K562 (cell line): ENCODE measurements at regions not wholly inside any gene's neighbourhood (a gene's known extent, or its start where the extent isn't known, plus 50 kb on each side); places are given as distances from the start of the nearest gene placed in this dataset.
A peak's percentile ranks its signal among the peaks of the same experiment; 100 is the strongest.

Experiments used
- ARID1B ChIP-seq: fragments of 450-650 bp; IDR thresholded peaks from 2 replicates; pipeline ENCODE4 v1.6.1; 2016; ENCODE audit warnings: antibody characterized with exemption, mild to moderate bottlenecking, inconsistent platforms
- ARID2 ChIP-seq: fragments of 450-650 bp; IDR thresholded peaks from 2 replicates; pipeline ENCODE4 v1.6.1; 2017; ENCODE audit warnings: antibody characterized with exemption, mild to moderate bottlenecking
- BCL6 ChIP-seq: fragments of 250-450 bp; sonication (Bioruptor Pico); IDR thresholded peaks from 2 replicates; pipeline ENCODE4 v1.4.0; 2020
- BRF2 ChIP-seq: IDR thresholded peaks from 3 replicates; pipeline ENCODE4 v1.6.1; 2011; ENCODE audit warnings: borderline replicate concordance, mild to moderate bottlenecking; ENCODE audit not compliant: insufficient read length, insufficient read depth
- CBFB ChIP-seq: sonication (generic); formaldehyde crosslinking; IDR thresholded peaks from 2 replicates; pipeline ENCODE4 v1.4.0; 2020; ENCODE audit warnings: mild to moderate bottlenecking, missing genetic modification reagents
- CBX2 ChIP-seq: fragments of 200-600 bp; sonication (generic); IDR thresholded peaks from one replicate; pipeline ENCODE4 v1.6.1; 2012; ENCODE audit warnings: mild to moderate bottlenecking, low read length, inconsistent platforms; ENCODE audit not compliant: insufficient read depth, poor library complexity, severe bottlenecking
- EP400 ChIP-seq: fragments of 450-650 bp; IDR thresholded peaks from 2 replicates; pipeline ENCODE4 v1.6.1; 2017; ENCODE audit warnings: antibody characterized with exemption, mild to moderate bottlenecking, moderate library complexity
- EWSR1 ChIP-seq: fragments of 450-650 bp; IDR thresholded peaks from 2 replicates; pipeline ENCODE4 v1.6.1; 2018; ENCODE audit warnings: borderline replicate concordance, mild to moderate bottlenecking, low read depth, moderate library complexity; ENCODE audit not compliant: partially characterized antibody
- KDM1A ChIP-seq, 2 experiments: fragments of 450-650 bp; IDR thresholded peaks; 2 replicates each; pipeline ENCODE4 v1.6.1; 2016; ENCODE audit warnings: mild to moderate bottlenecking in 2 of 2
- LEF1 ChIP-seq: fragments of 450-650 bp; IDR thresholded peaks from 2 replicates; pipeline ENCODE4 v1.6.1; 2016; ENCODE audit warnings: mild to moderate bottlenecking
- MEF2A ChIP-seq: IDR thresholded peaks from 2 replicates; pipeline ENCODE4 v1.6.1; 2011; ENCODE audit warnings: low read depth, mild to moderate bottlenecking, low read length, moderate library complexity; ENCODE audit not compliant: control insufficient read depth
- MIER1 ChIP-seq: fragments of 450-650 bp; IDR thresholded peaks from 2 replicates; pipeline ENCODE4 v1.6.1; 2016; ENCODE audit warnings: antibody characterized with exemption, mild to moderate bottlenecking, low read depth
- MTA2 ChIP-seq: fragments of 450-650 bp; IDR thresholded peaks from 2 replicates; pipeline ENCODE4 v1.6.1; 2016; ENCODE audit warnings: low read depth
- NCOA1 ChIP-seq: fragments of 450-650 bp; IDR thresholded peaks from 2 replicates; pipeline ENCODE4 v1.6.1; 2016; ENCODE audit warnings: low read depth
- POLR2B ChIP-seq: fragments of 450-650 bp; IDR thresholded peaks from 2 replicates; pipeline ENCODE4 v1.6.1; 2018; ENCODE audit warnings: low read depth; ENCODE audit not compliant: partially characterized antibody
- PRPF4 ChIP-seq: fragments of 200-400 bp; formaldehyde crosslinking; IDR thresholded peaks from one replicate; pipeline ENCODE4 v1.6.1; 2017; ENCODE audit warnings: low read length, low read depth, mild to moderate bottlenecking; ENCODE audit not compliant: insufficient read depth, poor library complexity, severe bottlenecking
- PTRF ChIP-seq: fragments of 450-650 bp; IDR thresholded peaks from 2 replicates; pipeline ENCODE4 v1.6.1; 2016; ENCODE audit warnings: mild to moderate bottlenecking, missing genetic modification characterization, missing compliant biosample characterization
- RBM25 ChIP-seq: fragments of 200-400 bp; formaldehyde crosslinking; IDR thresholded peaks from 2 replicates; pipeline ENCODE4 v1.6.1; 2018; ENCODE audit warnings: low read length, low read depth, moderate library complexity; ENCODE audit not compliant: severe bottlenecking
- SIRT6 ChIP-seq: IDR thresholded peaks from one replicate; pipeline ENCODE4 v1.6.1; 2012; ENCODE audit warnings: low read depth, mild to moderate bottlenecking, control low read depth, inconsistent platforms, low read length, moderate library complexity
- SMARCA4 ChIP-seq: fragments of 450-650 bp; IDR thresholded peaks from 2 replicates; pipeline ENCODE4 v1.6.1; 2016
- SRSF7 ChIP-seq: fragments of 200-400 bp; formaldehyde crosslinking; optimal IDR thresholded peaks from 2 replicates; pipeline ENCODE3; 2017; ENCODE audit warnings: mild to moderate bottlenecking, low read depth, low read length
- TCFL5 ChIP-seq: fragments of 250-450 bp; sonication (Bioruptor Pico); conservative IDR thresholded peaks from 2 replicates; pipeline ENCODE4 v1.6.1; 2021; ENCODE audit warnings: mild to moderate bottlenecking, moderate library complexity, matching md5 sums
- U2AF1 ChIP-seq: fragments of 200-400 bp; formaldehyde crosslinking; optimal IDR thresholded peaks from 2 replicates; pipeline ENCODE3; 2017; ENCODE audit warnings: mild to moderate bottlenecking, low read depth, low read length, moderate library complexity
- WHSC1 ChIP-seq: IDR thresholded peaks from one replicate; pipeline ENCODE4 v1.6.1; 2012; ENCODE audit warnings: low read length, control low read depth, inconsistent platforms
- ZBTB17 ChIP-seq: fragments of 450-650 bp; formaldehyde crosslinking; IDR thresholded peaks from 2 replicates; pipeline ENCODE4 v1.4.0; 2020; ENCODE audit warnings: mild to moderate bottlenecking
- ZNF785 ChIP-seq: fragments of 250-450 bp; sonication (Bioruptor Pico); IDR thresholded peaks from 2 replicates; pipeline ENCODE4 v1.4.0; 2020; ENCODE audit warnings: mild to moderate bottlenecking
- TF ChIP-seq, protein P1 (sequence below): sonication (generic); formaldehyde crosslinking; IDR thresholded peaks from 2 replicates; pipeline ENCODE4 v1.5.0; 2020; ENCODE audit warnings: missing genetic modification reagents
- TF ChIP-seq, protein P2 (sequence below): IDR thresholded peaks from 2 replicates; pipeline ENCODE4 v1.6.1; 2012; ENCODE audit warnings: low read depth, low read length, improper control_type of control experiment, borderline replicate concordance

GRCh38 chrX:73943693-73944562 is 91.4 kb upstream of the XIST start (continued):
- TF ChIP-seq SRSF7 (no peak), PTRF (tag) (no peak), MEF2A (0 out of 2 replicates have a peak, but pooled peaks have one; percentile 14), BRF2 (no peak), EP400 (peak; percentile 88), CBFB (no peak), ARID1B (peak; percentile 80), CBX2 (no peak), WHSC1 (no peak), PRPF4 (no peak), POLR2B (peak; percentile 72), SMARCA4 (peak; percentile 80), KDM1A (IDR thresholded peaks at IDR 0.05) (peak; percentile 49 to 50; a peak in 3 of 4 replicates), LEF1 (peak; percentile 72), RBM25 (peak; percentile 32), ZNF785 (CRISPR knock-in tag) (no peak), ARID2 (no peak), BCL6 (CRISPR knock-in tag) (no peak), TCFL5 (CRISPR knock-in tag) (no peak), NCOA1 (peak; percentile 97), MTA2 (no peak), MIER1 (no peak), SIRT6 (no peak), EWSR1 (no peak), U2AF1 (no peak), ZBTB17 (CRISPR knock-in tag) (no peak)
- TF ChIP-seq, protein P1, sequence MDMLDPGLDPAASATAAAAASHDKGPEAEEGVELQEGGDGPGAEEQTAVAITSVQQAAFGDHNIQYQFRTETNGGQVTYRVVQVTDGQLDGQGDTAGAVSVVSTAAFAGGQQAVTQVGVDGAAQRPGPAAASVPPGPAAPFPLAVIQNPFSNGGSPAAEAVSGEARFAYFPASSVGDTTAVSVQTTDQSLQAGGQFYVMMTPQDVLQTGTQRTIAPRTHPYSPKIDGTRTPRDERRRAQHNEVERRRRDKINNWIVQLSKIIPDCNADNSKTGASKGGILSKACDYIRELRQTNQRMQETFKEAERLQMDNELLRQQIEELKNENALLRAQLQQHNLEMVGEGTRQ (CRISPR knock-in tag) = no peak
- TF ChIP-seq, protein P2, sequence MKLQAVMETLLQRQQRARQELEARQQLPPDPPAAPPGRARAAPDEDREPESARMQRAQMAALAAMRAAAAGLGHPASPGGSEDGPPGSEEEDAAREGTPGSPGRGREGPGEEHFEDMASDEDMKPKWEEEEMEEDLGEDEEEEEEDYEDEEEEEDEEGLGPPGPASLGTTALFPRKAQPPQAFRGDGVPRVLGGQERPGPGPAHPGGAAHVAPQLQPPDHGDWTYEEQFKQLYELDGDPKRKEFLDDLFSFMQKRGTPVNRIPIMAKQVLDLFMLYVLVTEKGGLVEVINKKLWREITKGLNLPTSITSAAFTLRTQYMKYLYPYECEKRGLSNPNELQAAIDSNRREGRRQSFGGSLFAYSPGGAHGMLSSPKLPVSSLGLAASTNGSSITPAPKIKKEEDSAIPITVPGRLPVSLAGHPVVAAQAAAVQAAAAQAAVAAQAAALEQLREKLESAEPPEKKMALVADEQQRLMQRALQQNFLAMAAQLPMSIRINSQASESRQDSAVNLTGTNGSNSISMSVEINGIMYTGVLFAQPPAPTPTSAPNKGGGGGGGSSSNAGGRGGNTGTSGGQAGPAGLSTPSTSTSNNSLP = no peak
